GM18858 (cell line): ENCODE measurements at regions not wholly inside any gene's neighbourhood (a gene's known extent, or its start where the extent isn't known, plus 50 kb on each side); places are given as distances from the start of the nearest gene placed in this dataset.
"Not testable (repeated sequence)": the region's sequence is repeated elsewhere in the genome, so short reads cannot be mapped to it uniquely, and the experiment has no call there.

Source experiments
- ATAC-seq: cut with Tn5 transposase; IDR thresholded peaks from one replicate; pipeline ENCODE4 v1.9.1; 2021; ENCODE audit not compliant: unreplicated experiment

GRCh38 chr6:19892260-19892659 lies 55.1 kb downstream of the ID4 start:
- no peak for ATAC-seq

GRCh38 chr6:19895866-19896692 lies 58.9 kb downstream of the ID4 start:
- no peak for ATAC-seq

- no peak for ATAC-seq
These were observed 59.5 kb downstream of the ID4 start for GRCh38 chr6:19896693-19897010.

GRCh38 chr6:19898141-19898740 lies 61.1 kb downstream of the ID4 start:
- ATAC-seq = no peak

- ATAC-seq = no peak
These were observed 65.0 kb downstream of the ID4 start for GRCh38 chr6:19902201-19902600.

- not testable (repeated sequence) for ATAC-seq
These were observed 67.2 kb downstream of the ID4 start for GRCh38 chr6:19904408-19904807.

- ATAC-seq = no peak
These were observed 68.4 kb downstream of the ID4 start for GRCh38 chr6:19905584-19905983.

- ATAC-seq = no peak
These were observed 69.0 kb downstream of the ID4 start for GRCh38 chr6:19906171-19906570.

GRCh38 chr6:19911223-19911622 lies 74.1 kb downstream of the ID4 start:
- no peak for ATAC-seq

GRCh38 chr6:19918436-19918835 lies 81.3 kb downstream of the ID4 start:
- ATAC-seq = no peak

GRCh38 chr6:19921786-19922185 lies 84.6 kb downstream of the ID4 start:
- no peak for ATAC-seq

GRCh38 chr6:19925533-19925932 lies 88.4 kb downstream of the ID4 start:
- ATAC-seq = peak; percentile 76

- no peak for ATAC-seq
These were observed 91.3 kb downstream of the ID4 start for GRCh38 chr6:19928461-19928860.

GRCh38 chr6:19929312-19929711 lies 92.1 kb downstream of the ID4 start:
- no peak for ATAC-seq

GRCh38 chr6:19934996-19935591 lies 97.9 kb downstream of the ID4 start:
- no peak for ATAC-seq

GRCh38 chr6:19939321-19939720 lies 102.2 kb downstream of the ID4 start:
- not testable (repeated sequence) for ATAC-seq

GRCh38 chr6:19939926-19940325 lies 102.8 kb downstream of the ID4 start:
- ATAC-seq = not testable (repeated sequence)

GRCh38 chr6:19943042-19943441 lies 105.9 kb downstream of the ID4 start:
- ATAC-seq = no peak

GRCh38 chr6:19945843-19946358 lies 108.7 kb downstream of the ID4 start:
- no peak for ATAC-seq

- no peak for ATAC-seq
These were observed 112.0 kb downstream of the ID4 start for GRCh38 chr6:19949155-19949554.

- ATAC-seq = no peak
These were observed 126.9 kb downstream of the ID4 start for GRCh38 chr6:19964115-19964514.

GRCh38 chr6:19968201-19968600 lies 131.0 kb downstream of the ID4 start:
- no peak for ATAC-seq
